Body of pancreas (tissue), 4 donors: ENCODE measurements at regions not wholly inside any gene's neighbourhood (a gene's known extent, or its start where the extent isn't known, plus 50 kb on each side); places are given as distances from the start of the nearest gene placed in this dataset.

Source experiments
- ATAC-seq: fragments of 150-250 bp; one replicate; pipeline ENCODE4 v1.9.1; 2016
- DNase-seq, 4 donors: peaks; one replicate each; pipeline ENCODE4 v3.0.0-alpha.2; 2019
- H3K27ac ChIP-seq, 4 donors: fragments of 200-600 bp; sonication (generic); 1 replicate in 3 of 4; 2 replicates in 1 of 4; pipeline versions ENCODE4 v1.5.1 to v1.6.1; 2016 to 2019; ENCODE audit warnings: mild to moderate bottlenecking in 1 of 4, mixed read lengths in 1 of 4, moderate library complexity in 1 of 4
- H3K27me3 ChIP-seq, 2 donors: fragments of 200-600 bp; sonication (generic); one replicate each; pipeline ENCODE4 v1.6.0; 2016; ENCODE audit warnings: mild to moderate bottlenecking in 1 of 2
- H3K36me3 ChIP-seq, 2 donors: fragments of 200-600 bp; sonication (generic); replicated peaks in 1 of 2; 2 replicates each; pipeline ENCODE4 v1.5.1; 2016; ENCODE audit warnings: low read depth in 2 of 2; ENCODE audit not compliant: insufficient read depth in 1 of 2
- H3K4me1 ChIP-seq: fragments of 200-600 bp; sonication (generic); one replicate; pipeline ENCODE4 v1.6.0; 2016
- H3K4me3 ChIP-seq, 2 donors: fragments of 200-600 bp; sonication (generic); 1 replicate in 1 of 2; 2 replicates in 1 of 2; pipeline ENCODE4 v1.5.1; 2016 to 2019
- H3K9me3 ChIP-seq, 3 donors: fragments of 200-600 bp; sonication (generic); 1 replicate in 2 of 3; 2 replicates in 1 of 3; pipeline ENCODE4 v1.5.1; 2016
- CTCF ChIP-seq, 7 experiments: fragments of 450-650 bp in 4 of 7; fragments of 200-600 bp in 3 of 7; sonication (generic) in 3 of 7; IDR thresholded peaks; one replicate each; pipeline ENCODE4 v1.5.1; 2016 to 2019; ENCODE audit warnings: antibody characterized with exemption in 7 of 7
- POLR2A ChIP-seq, 3 donors: fragments of 450-650 bp; IDR thresholded peaks; one replicate each; pipeline ENCODE4 v1.6.1; 2016; ENCODE audit warnings: antibody characterized with exemption in 3 of 3, mild to moderate bottlenecking in 2 of 3
- WGBS, 2 donors: methylation state at CpG; one replicate each; pipeline ENCODE4 v1.1.5; 2017; 5-methylcytosine and 5-hydroxymethylcytosine counted together
- intact Hi-C: fragments of 100-400 bp; cut with DNase I; formaldehyde crosslinking; loops from one replicate; pipeline ENCODE4 v1.15.1; 2023

- Histone ChIP-seq H3K27me3 (no peaks in the 10 kb centered on the region), H3K4me3 (no peak overlapping the region), H3K9me3 (no peaks in the 10 kb centered on the region), H3K36me3 (no peaks in the 10 kb centered on the region), H3K27ac (no peak overlapping the region), H3K4me1 (no peaks in the 10 kb centered on the region)
- intact Hi-C loops: no loop called here
- TF ChIP-seq CTCF (IDR thresholded peaks at IDR 0.05) (no peak), POLR2A (IDR thresholded peaks at IDR 0.05) (no peak)
- no peak for ATAC-seq
- no peak for DNase-seq
- WGBS, 2 donors: 71 to 77% methylated on average over 7 of the region's 7 CpGs
These were observed 182.4 kb downstream of the ACTL7B start for GRCh38 chr9:108673386-108673785.

GRCh38 chr9:108672475-108673190, 183.2 kb downstream of the ACTL7B start:
- no peaks in the 10 kb centered on the region for H3K36me3 ChIP-seq
- H3K9me3 ChIP-seq: no peaks in the 10 kb centered on the region
- no peak overlapping the region for H3K27ac ChIP-seq
- no peak for TF ChIP-seq POLR2A (IDR thresholded peaks at IDR 0.05)
- no peak for TF ChIP-seq CTCF (IDR thresholded peaks at IDR 0.05)
- ATAC-seq (no peak), DNase-seq (no peak)
- no peaks in the 10 kb centered on the region for H3K27me3 ChIP-seq
- no peaks in the 10 kb centered on the region for H3K4me1 ChIP-seq
- WGBS, 2 donors: 66 to 71% methylated on average over 7 of the region's 7 CpGs
- intact Hi-C loops: no loop called here
- H3K4me3 ChIP-seq: no peak overlapping the region

- intact Hi-C loops: no loop called here
- H3K27me3 ChIP-seq: no peaks in the 10 kb centered on the region
- DNase-seq: no peak
- ATAC-seq: no peak
- no peak for TF ChIP-seq POLR2A (IDR thresholded peaks at IDR 0.05)
- no peak for TF ChIP-seq CTCF (IDR thresholded peaks at IDR 0.05)
- WGBS, 2 donors: 74 to 79% methylated on average over 4 of the region's 4 CpGs
- H3K4me3 ChIP-seq: no peak overlapping the region
- H3K27ac ChIP-seq: no peak overlapping the region
- H3K4me1 ChIP-seq: no peaks in the 10 kb centered on the region
- H3K9me3 ChIP-seq: no peaks in the 10 kb centered on the region
- no peaks in the 10 kb centered on the region for H3K36me3 ChIP-seq
These were observed 184.0 kb downstream of the ACTL7B start for GRCh38 chr9:108671794-108672193.

- Histone ChIP-seq H3K4me1 (no peaks in the 10 kb centered on the region), H3K27me3 (no peaks in the 10 kb centered on the region), H3K4me3 (no peak overlapping the region), H3K9me3 (no peaks in the 10 kb centered on the region), H3K36me3 (no peaks in the 10 kb centered on the region), H3K27ac (no peak overlapping the region)
- ATAC-seq: no peak
- DNase-seq: no peak
- WGBS, 2 donors: 62 to 73% methylated on average over 5 of the region's 5 CpGs
- intact Hi-C loops: no loop called here
- TF ChIP-seq CTCF (IDR thresholded peaks at IDR 0.05): no peak
These were observed 184.6 kb downstream of the ACTL7B start for GRCh38 chr9:108671176-108671575.

GRCh38 chr9:108668938-108669335, 186.8 kb downstream of the ACTL7B start:
- Histone ChIP-seq H3K4me1 (no peaks in the 10 kb centered on the region), H3K27me3 (no peaks in the 10 kb centered on the region), H3K27ac (no peak overlapping the region), H3K4me3 (no peak overlapping the region), H3K36me3 (no peaks in the 10 kb centered on the region), H3K9me3 (no peaks in the 10 kb centered on the region)
- TF ChIP-seq POLR2A (IDR thresholded peaks at IDR 0.05): no peak
- no peak for TF ChIP-seq CTCF (IDR thresholded peaks at IDR 0.05)
- 28 to 46% methylated on average over 4 of the region's 4 CpGs for WGBS, 2 donors
- DNase-seq: no peak
- intact Hi-C loops: no loop called here
- no peak for ATAC-seq
